Upper lobe of right lung (tissue), 1 donor: ENCODE measurements at regions not wholly inside any gene's neighbourhood (a gene's known extent, or its start where the extent isn't known, plus 50 kb on each side); places are given as distances from the start of the nearest gene placed in this dataset.

ENCODE experiments used
- ATAC-seq: fragments of 200-7000 bp; cut with Tn5 transposase; one replicate; pipeline ENCODE4 v1.9.1; 2020; ENCODE audit warnings: mild to moderate bottlenecking, moderate library complexity
- DNase-seq: peaks from one replicate; pipeline ENCODE4 v3.0.0-alpha.2; 2020
- H3K27ac ChIP-seq: fragments of 200-600 bp; one replicate; pipeline ENCODE4 v1.8.0; 2022
- H3K27me3 ChIP-seq: fragments of 200-600 bp; one replicate; pipeline ENCODE4 v1.8.0; 2022; ENCODE audit warnings: mild to moderate bottlenecking
- H3K36me3 ChIP-seq: fragments of 200-600 bp; one replicate; pipeline ENCODE4 v1.8.0; 2022
- H3K4me1 ChIP-seq: fragments of 200-600 bp; one replicate; pipeline ENCODE4 v1.8.0; 2022
- H3K4me3 ChIP-seq: fragments of 200-600 bp; one replicate; pipeline ENCODE4 v1.8.0; 2022; ENCODE audit warnings: mild to moderate bottlenecking
- H3K9me3 ChIP-seq: fragments of 200-600 bp; one replicate; pipeline ENCODE4 v1.8.0; 2022
- intact Hi-C: fragments of 100-400 bp; cut with DNase I; formaldehyde crosslinking; loops from one replicate; pipeline ENCODE4 v1.11.0; 2022
- TF ChIP-seq, protein P1 (sequence below): fragments of 200-600 bp; IDR thresholded peaks from one replicate; pipeline ENCODE4 v1.8.0; 2022; ENCODE audit warnings: antibody characterized with exemption
- donor health status: DM: no; HTN: yes; CAD: no; lungs with severe emphysema.

- no peaks in the 10 kb centered on the region for H3K4me1 ChIP-seq
- DNase-seq (no peak), ATAC-seq (peak; percentile 57)
- no peak overlapping the region for H3K4me3 ChIP-seq
- H3K27me3 ChIP-seq = no peaks in the 10 kb centered on the region
- H3K27ac ChIP-seq = no peak overlapping the region
- intact Hi-C loops = no loop called here
- TF ChIP-seq, protein P1, sequence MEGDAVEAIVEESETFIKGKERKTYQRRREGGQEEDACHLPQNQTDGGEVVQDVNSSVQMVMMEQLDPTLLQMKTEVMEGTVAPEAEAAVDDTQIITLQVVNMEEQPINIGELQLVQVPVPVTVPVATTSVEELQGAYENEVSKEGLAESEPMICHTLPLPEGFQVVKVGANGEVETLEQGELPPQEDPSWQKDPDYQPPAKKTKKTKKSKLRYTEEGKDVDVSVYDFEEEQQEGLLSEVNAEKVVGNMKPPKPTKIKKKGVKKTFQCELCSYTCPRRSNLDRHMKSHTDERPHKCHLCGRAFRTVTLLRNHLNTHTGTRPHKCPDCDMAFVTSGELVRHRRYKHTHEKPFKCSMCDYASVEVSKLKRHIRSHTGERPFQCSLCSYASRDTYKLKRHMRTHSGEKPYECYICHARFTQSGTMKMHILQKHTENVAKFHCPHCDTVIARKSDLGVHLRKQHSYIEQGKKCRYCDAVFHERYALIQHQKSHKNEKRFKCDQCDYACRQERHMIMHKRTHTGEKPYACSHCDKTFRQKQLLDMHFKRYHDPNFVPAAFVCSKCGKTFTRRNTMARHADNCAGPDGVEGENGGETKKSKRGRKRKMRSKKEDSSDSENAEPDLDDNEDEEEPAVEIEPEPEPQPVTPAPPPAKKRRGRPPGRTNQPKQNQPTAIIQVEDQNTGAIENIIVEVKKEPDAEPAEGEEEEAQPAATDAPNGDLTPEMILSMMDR = no peak
- H3K36me3 ChIP-seq = no peaks in the 10 kb centered on the region
- H3K9me3 ChIP-seq = no peaks in the 10 kb centered on the region
Observed at GRCh38 chr10:53108317-53108934, 335.8 kb upstream of the MBL2 start.

DNA sequence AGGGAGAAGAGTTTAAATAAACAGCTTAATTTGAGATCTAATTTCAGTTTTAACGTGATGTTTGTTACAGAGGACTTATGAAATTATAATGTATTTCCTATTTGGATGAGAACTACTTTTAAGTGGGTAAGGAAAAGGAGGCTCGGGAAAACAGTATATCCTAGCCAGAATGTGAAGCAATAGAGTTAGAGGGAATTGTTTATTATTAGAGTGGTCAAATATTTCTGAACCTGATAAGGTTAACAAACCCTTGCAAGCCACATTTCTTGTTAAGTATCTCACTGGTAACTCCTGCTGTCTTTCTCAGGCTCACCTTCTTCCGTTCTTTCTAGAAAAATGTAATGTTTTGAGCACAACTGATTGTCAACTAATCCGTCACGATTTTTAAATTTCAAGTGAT is 335.1 kb upstream of the MBL2 start:
- ATAC-seq = no peak
- Histone ChIP-seq H3K27me3 (no peaks in the 10 kb centered on the region), H3K4me1 (no peaks in the 10 kb centered on the region), H3K27ac (no peak overlapping the region), H3K36me3 (no peaks in the 10 kb centered on the region), H3K4me3 (no peak overlapping the region), H3K9me3 (no peaks in the 10 kb centered on the region)
- TF ChIP-seq, protein P1 = no peak
- intact Hi-C loops = no loop called here
- no peak for DNase-seq

DNA sequence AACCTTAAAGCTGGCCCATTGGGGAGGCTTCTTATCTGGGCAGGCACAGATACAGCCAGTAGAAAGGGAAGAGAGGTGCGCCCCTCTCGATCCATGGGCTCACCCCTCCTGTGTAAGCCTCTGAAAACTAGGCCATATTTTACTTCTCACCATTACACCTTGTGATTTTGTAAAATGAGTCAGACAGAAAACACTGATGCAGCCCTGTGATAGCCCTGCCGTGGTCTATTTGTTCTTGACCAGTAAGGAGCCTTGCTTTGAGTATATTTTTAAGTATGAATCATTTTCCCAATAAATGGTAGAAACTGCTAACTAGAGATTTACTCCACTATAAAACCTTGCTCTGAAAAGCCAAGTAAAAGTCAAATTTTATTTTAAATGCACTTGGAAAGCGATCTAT is 329.8 kb upstream of the MBL2 start:
- no peak overlapping the region for H3K4me3 ChIP-seq
- H3K36me3 ChIP-seq = no peaks in the 10 kb centered on the region
- intact Hi-C loops = no loop called here
- no peak for DNase-seq
- H3K9me3 ChIP-seq = no peaks in the 10 kb centered on the region
- no peak overlapping the region for H3K27ac ChIP-seq
- no peaks in the 10 kb centered on the region for H3K4me1 ChIP-seq
- H3K27me3 ChIP-seq = no peaks in the 10 kb centered on the region
- TF ChIP-seq, protein P1 = no peak
- ATAC-seq = no peak

GRCh38 chr10:53093878-53094277 is 321.3 kb upstream of the MBL2 start:
- Histone ChIP-seq H3K9me3 (no peaks in the 10 kb centered on the region), H3K4me3 (no peak overlapping the region), H3K27ac (no peak overlapping the region), H3K36me3 (no peaks in the 10 kb centered on the region), H3K27me3 (no peaks in the 10 kb centered on the region), H3K4me1 (no peaks in the 10 kb centered on the region)
- ATAC-seq (no peak), DNase-seq (no peak)
- TF ChIP-seq, protein P1 = no peak
- intact Hi-C loops = no loop called here

GRCh38 chr10:53091574-53091973 is 319.0 kb upstream of the MBL2 start:
- H3K9me3 ChIP-seq = no peaks in the 10 kb centered on the region
- no peaks in the 10 kb centered on the region for H3K27me3 ChIP-seq
- H3K4me1 ChIP-seq = no peaks in the 10 kb centered on the region
- H3K27ac ChIP-seq = no peak overlapping the region
- intact Hi-C loops = no loop called here
- TF ChIP-seq, protein P1 = no peak
- no peaks in the 10 kb centered on the region for H3K36me3 ChIP-seq
- no peak for DNase-seq
- no peak for ATAC-seq
- H3K4me3 ChIP-seq = no peak overlapping the region

DNA sequence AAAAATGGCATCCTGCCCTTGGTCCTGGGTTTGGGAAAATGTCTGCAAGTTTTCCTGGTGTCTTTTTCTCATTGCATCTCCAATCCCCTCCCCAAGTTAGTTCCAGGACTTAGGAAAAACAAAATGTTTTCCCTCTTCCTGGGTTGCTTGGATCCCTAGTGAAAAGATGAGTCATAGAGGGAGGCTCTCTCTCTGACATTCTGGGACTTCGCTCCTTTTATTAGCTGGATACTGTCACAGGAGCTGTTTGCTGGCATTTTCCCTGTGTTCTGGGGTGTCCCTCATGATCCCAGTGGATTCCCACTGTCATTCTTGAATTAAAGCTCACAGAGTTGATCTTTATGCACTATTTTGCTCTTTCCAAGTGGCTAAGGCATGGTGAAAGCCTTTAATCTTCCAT is 316.4 kb upstream of the MBL2 start:
- Histone ChIP-seq H3K27me3 (no peaks in the 10 kb centered on the region), H3K4me3 (no peak overlapping the region), H3K9me3 (no peaks in the 10 kb centered on the region), H3K36me3 (no peaks in the 10 kb centered on the region), H3K4me1 (no peaks in the 10 kb centered on the region), H3K27ac (no peak overlapping the region)
- TF ChIP-seq, protein P1 = no peak
- intact Hi-C loops = no loop called here
- no peak for DNase-seq
- no peak for ATAC-seq
